ENCODE measurements at regions not wholly inside any gene's neighbourhood (a gene's known extent, or its start where the extent isn't known, plus 50 kb on each side); places are given as distances from the start of the nearest gene placed in this dataset.
A peak's percentile ranks its signal among the peaks of the same experiment; 100 is the strongest.

- 50% methylated on average over 1 of the region's 4 CpGs for WGBS (ENCODE audit: low lambda C conversion rate)
- no peak for ATAC-seq
- DNase-seq (ENCODE audit: low spot score): no peak
- ChIA-PET CTCF (ENCODE audit: low intra/inter-chr PET ratio, low total read pairs) (no interaction called here), POLR2A (no interaction called here)
- H4K20me1 ChIP-seq (ENCODE audit: insufficient read depth, low read length): no peaks in the 10 kb centered on the region
- BruUV-seq (replicated peaks): no TSS peak
- intact Hi-C loops (cut with micrococcal nuclease; ENCODE audit: unreplicated experiment) (no loop called here), in situ Hi-C loops (cut with HindIII; ENCODE audit: extremely low pct_ligation_motif_present, low pct_unique_long_range_greater_than_20kb) (no loop called here)
- H2AFZ ChIP-seq (ENCODE audit: low read length): no peak overlapping the region
- TF ChIP-seq ELF4 (CRISPR knock-in tag; IDR thresholded peaks at IDR 0.05; ENCODE audit: borderline replicate concordance): no peak
- no peak for TF ChIP-seq ZNF441 (CRISPR knock-in tag; IDR thresholded peaks at IDR 0.05; ENCODE audit: borderline replicate concordance)
- peak; percentile 100 for TF ChIP-seq ZNF331 (CRISPR knock-in tag; IDR thresholded peaks at IDR 0.05)
- TF ChIP-seq SETDB1 (CRISPR knock-in tag; IDR thresholded peaks at IDR 0.05; ENCODE audit: borderline replicate concordance): 0 out of 2 replicates have a peak, but pooled peaks have one; percentile 30
- no peak for FAIRE-seq
- no peak overlapping the region for H3K9ac ChIP-seq (ENCODE audit: insufficient read depth, low read depth, low read length)
- H3K36me3 ChIP-seq (replicated peaks in 1 of 2; ENCODE audit: control insufficient read depth in 1 of 2, insufficient read depth in 2 of 2, low read length in 2 of 2): no peaks in the 10 kb centered on the region
- peaks cover 11% of the 10 kb centered on the region for H3K9me3 ChIP-seq (ENCODE audit: low read length)
- no peak overlapping the region for H3K27ac ChIP-seq (ENCODE audit: extremely low read length, insufficient read depth, low read length)
- peaks cover 17% of the 10 kb centered on the region for H3K4me1 ChIP-seq (ENCODE audit: insufficient read depth, low read length)
- H3K4me2 ChIP-seq (ENCODE audit: low read depth, low read length): no peak overlapping the region
- H3K79me2 ChIP-seq (ENCODE audit: insufficient read depth, low read length): no peaks in the 10 kb centered on the region
- peaks cover 0 to 3% of the 10 kb centered on the region in 2 experiments; a peak in 1 of 5 replicates for H3K27me3 ChIP-seq (ENCODE audit: control insufficient read depth in 1 of 2, insufficient read depth in 2 of 2, low read length in 2 of 2)
- no peak overlapping the region for H3K4me3 ChIP-seq (replicated peaks in 1 of 3; ENCODE audit: insufficient read depth in 1 of 3, low read depth in 2 of 3, low read length in 3 of 3)
Observed at GRCh38 chr7:152519290-152519689, 83.5 kb upstream of the KMT2C start.

- in situ Hi-C loops (cut with HindIII; ENCODE audit: extremely low pct_ligation_motif_present, low pct_unique_long_range_greater_than_20kb) (no loop called here), intact Hi-C loops (cut with micrococcal nuclease; ENCODE audit: unreplicated experiment) (no loop called here)
- no peak for FAIRE-seq
- no peak overlapping the region for H3K4me2 ChIP-seq (ENCODE audit: low read depth, low read length)
- 79% methylated on average over 4 of the region's 9 CpGs for WGBS (ENCODE audit: low lambda C conversion rate)
- H3K27me3 ChIP-seq (ENCODE audit: control insufficient read depth in 1 of 2, insufficient read depth in 2 of 2, low read length in 2 of 2): no peaks in the 10 kb centered on the region; a peak in 1 of 5 replicates
- H3K9me3 ChIP-seq (ENCODE audit: low read length): peaks cover 11% of the 10 kb centered on the region
- CTCF ChIA-PET (ENCODE audit: low intra/inter-chr PET ratio, low total read pairs): no interaction called here
- H3K9ac ChIP-seq (ENCODE audit: insufficient read depth, low read depth, low read length): no peak overlapping the region
- H3K27ac ChIP-seq (ENCODE audit: extremely low read length, insufficient read depth, low read length): no peak overlapping the region
- TF ChIP-seq CHD4 (IDR thresholded peaks at IDR 0.05; ENCODE audit: borderline replicate concordance, low read length) (no peak), IKZF5 (CRISPR knock-in tag; IDR thresholded peaks at IDR 0.05) (no peak), MXD4 (CRISPR knock-in tag; IDR thresholded peaks at IDR 0.05) (no peak), ZBTB7A (CRISPR knock-in tag; IDR thresholded peaks at IDR 0.05) (no peak), CSRNP2 (CRISPR knock-in tag; conservative IDR thresholded peaks at IDR 0.05; ENCODE audit: low read depth) (no peak)
- BruUV-seq (replicated peaks): no TSS peak
- no peaks in the 10 kb centered on the region for H3K4me1 ChIP-seq (ENCODE audit: insufficient read depth, low read length)
- no peaks in the 10 kb centered on the region for H3K36me3 ChIP-seq (replicated peaks in 1 of 2; ENCODE audit: control insufficient read depth in 1 of 2, insufficient read depth in 2 of 2, low read length in 2 of 2)
- no peaks in the 10 kb centered on the region for H4K20me1 ChIP-seq (ENCODE audit: insufficient read depth, low read length)
- no peak for ATAC-seq
- H2AFZ ChIP-seq (ENCODE audit: low read length): no peak overlapping the region
- POLR2A ChIA-PET: no interaction called here
- H3K4me3 ChIP-seq (replicated peaks in 1 of 3; ENCODE audit: insufficient read depth in 1 of 3, low read depth in 2 of 3, low read length in 3 of 3): no peak overlapping the region
- DNase-seq (ENCODE audit: low spot score): no peak
- H3K79me2 ChIP-seq (ENCODE audit: insufficient read depth, low read length): no peaks in the 10 kb centered on the region
Observed at GRCh38 chr7:152516216-152516615, 80.4 kb upstream of the KMT2C start.
